Astrocyte of the cerebellum (primary cell): ENCODE measurements at regions not wholly inside any gene's neighbourhood (a gene's known extent, or its start where the extent isn't known, plus 50 kb on each side); places are given as distances from the start of the nearest gene placed in this dataset.

Experiments used
- DNase-seq: peaks from one replicate; pipeline ENCODE4 v3.0.0-alpha.2; 2011; ENCODE audit warnings: low read depth
- H3K4me3 ChIP-seq: 2 replicates; pipeline ENCODE4 v1.5.1; 2011; ENCODE audit warnings: mild to moderate bottlenecking, low read depth, low read length, moderate library complexity
- CTCF ChIP-seq: IDR thresholded peaks from 2 replicates; pipeline ENCODE4 v1.5.1; 2012; ENCODE audit warnings: low read length, low read depth, moderate library complexity, mild to moderate bottlenecking; ENCODE audit errors: missing control alignments
- in situ Hi-C: cut with HindIII; loops from 2 replicates; pipeline ENCODE4 v1.10.0; 2017; ENCODE audit warnings: low sequenced_read_pairs

GRCh38 chr14:104403421-104404220 is 175.9 kb upstream of the C14orf180 start:
- TF ChIP-seq CTCF: no peak
- in situ Hi-C loops: no loop called here
- no peak for DNase-seq
- no peak overlapping the region for H3K4me3 ChIP-seq

GRCh38 chr14:104404922-104405321 is 174.6 kb upstream of the C14orf180 start:
- no peak for DNase-seq
- in situ Hi-C loops: no loop called here
- H3K4me3 ChIP-seq: no peak overlapping the region
- TF ChIP-seq CTCF: no peak

- no peak overlapping the region for H3K4me3 ChIP-seq
- no peak for DNase-seq
- in situ Hi-C loops: no loop called here
- TF ChIP-seq CTCF: no peak
These were observed 174.0 kb upstream of the C14orf180 start for GRCh38 chr14:104405360-104406226.

- TF ChIP-seq CTCF: no peak
- in situ Hi-C loops: no loop called here
- no peak overlapping the region for H3K4me3 ChIP-seq
- DNase-seq: no peak
These were observed 172.7 kb upstream of the C14orf180 start for GRCh38 chr14:104406831-104407230.

GRCh38 chr14:104416383-104416782 is 163.2 kb upstream of the C14orf180 start:
- no peak for DNase-seq
- in situ Hi-C loops: no loop called here

More at GRCh38 chr14:104416383-104416782, 163.2 kb upstream of the C14orf180 start:
- no peak overlapping the region for H3K4me3 ChIP-seq
- TF ChIP-seq CTCF: no peak
